ENCODE measurements at regions not wholly inside any gene's neighbourhood (a gene's known extent, or its start where the extent isn't known, plus 50 kb on each side); places are given as distances from the start of the nearest gene placed in this dataset.
"Not testable (repeated sequence)": the region's sequence is repeated elsewhere in the genome, so short reads cannot be mapped to it uniquely, and the experiment has no call there.

GRCh38 chr1:220412382-220412781 lies 115.6 kb upstream of the MARK1 start:
- not testable (repeated sequence) for TF ChIP-seq CTCF, POLR2A (IDR thresholded peaks at IDR 0.05)

Measured in thyroid gland (tissue), 4 donors.